Ishikawa (cell line): ENCODE measurements at regions not wholly inside any gene's neighbourhood (a gene's known extent, or its start where the extent isn't known, plus 50 kb on each side); places are given as distances from the start of the nearest gene placed in this dataset.

Experiments
- CEBPB ChIP-seq: IDR thresholded peaks from 2 replicates; pipeline ENCODE4 v1.6.1; 2012
- CREB1 ChIP-seq: IDR thresholded peaks from 2 replicates; pipeline ENCODE4 v1.6.1; 2012; ENCODE audit warnings: low read depth
- EGR1 ChIP-seq: IDR thresholded peaks from 2 replicates; pipeline ENCODE4 v1.6.1; 2012
- EP300 ChIP-seq: IDR thresholded peaks from 2 replicates; pipeline ENCODE4 v1.6.1; 2012; ENCODE audit warnings: borderline replicate concordance
- FOXM1 ChIP-seq: IDR thresholded peaks from 2 replicates; pipeline ENCODE4 v1.6.1; 2012; ENCODE audit warnings: low read depth, borderline replicate concordance
- NFIC ChIP-seq: IDR thresholded peaks from 2 replicates; pipeline ENCODE4 v1.6.1; 2012
- RAD21 ChIP-seq: IDR thresholded peaks from 2 replicates; pipeline ENCODE4 v1.6.1; 2012; ENCODE audit warnings: low read depth
- REST ChIP-seq: IDR thresholded peaks from 2 replicates; pipeline ENCODE4 v1.6.1; 2012; ENCODE audit warnings: low read depth, mild to moderate bottlenecking
- TAF1 ChIP-seq: IDR thresholded peaks from 2 replicates; pipeline ENCODE4 v1.6.1; 2012; ENCODE audit warnings: low read depth, mild to moderate bottlenecking
- ZBTB7A ChIP-seq: IDR thresholded peaks from 2 replicates; pipeline ENCODE4 v1.6.1; 2012; ENCODE audit warnings: low read depth

- TF ChIP-seq NFIC (no peak), CEBPB (no peak), EP300 (no peak), FOXM1 (no peak), RAD21 (no peak), REST (no peak), CREB1 (no peak), EGR1 (no peak), ZBTB7A (no peak), TAF1 (no peak)
Observed at GRCh38 chr10:128419466-128420019, 293.3 kb upstream of the MKI67 start.
